ENCODE measurements at regions not wholly inside any gene's neighbourhood (a gene's known extent, or its start where the extent isn't known, plus 50 kb on each side); places are given as distances from the start of the nearest gene placed in this dataset.

DNA sequence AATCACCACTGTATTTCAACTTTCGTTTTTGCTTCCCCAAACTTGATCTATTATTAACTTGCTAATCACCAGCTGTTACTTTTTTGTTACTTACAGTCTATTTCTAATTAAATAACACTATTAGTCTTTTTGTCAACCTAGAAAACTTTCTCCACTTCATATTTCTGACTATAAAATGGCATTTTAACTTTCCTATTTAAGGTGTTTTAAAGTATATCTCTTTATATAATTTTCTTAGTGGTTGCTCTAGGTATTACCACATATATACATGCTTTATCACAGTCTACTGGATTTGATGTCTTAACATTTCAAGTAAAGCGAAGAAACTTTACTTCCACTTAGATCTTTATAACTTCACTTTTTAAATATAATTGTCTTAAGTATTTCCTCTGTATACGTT is 421.2 kb downstream of the DCAF12L2 start:
- Mint-ChIP-seq H3K9me3 (no peaks in the 10 kb centered on the region), H3K4me1 (no peaks in the 10 kb centered on the region), H3K27me3 (ENCODE audit: insufficient read depth, low read depth) (no peaks in the 10 kb centered on the region), H3K36me3 (no peaks in the 10 kb centered on the region), H3K27ac (no peak overlapping the region), H3K4me3 (no peak overlapping the region)
- Histone ChIP-seq H3K9ac (no peak overlapping the region), H3K4me1 (no peaks in the 10 kb centered on the region), H3K36me3 (no peaks in the 10 kb centered on the region), H3K27me3 (no peaks in the 10 kb centered on the region), H4K20me1 (ENCODE audit: low read depth) (no peaks in the 10 kb centered on the region), H3K4me2 (no peak overlapping the region), H3K27ac (no peak overlapping the region), H2AFZ (replicated peaks) (no peak overlapping the region), H3K9me3 (ENCODE audit: low read depth) (peaks cover 3% of the 10 kb centered on the region), H3F3A (ENCODE audit: low read depth) (no peaks in the 10 kb centered on the region), H3K4me3 (no peak overlapping the region), H3K79me2 (ENCODE audit: low read depth) (no peaks in the 10 kb centered on the region)
- no peak for DNase-seq (ENCODE audit: low spot score)
- no peak for TF ChIP-seq EZH2 (IDR thresholded peaks at IDR 0.05)
- TF ChIP-seq, protein P1, sequence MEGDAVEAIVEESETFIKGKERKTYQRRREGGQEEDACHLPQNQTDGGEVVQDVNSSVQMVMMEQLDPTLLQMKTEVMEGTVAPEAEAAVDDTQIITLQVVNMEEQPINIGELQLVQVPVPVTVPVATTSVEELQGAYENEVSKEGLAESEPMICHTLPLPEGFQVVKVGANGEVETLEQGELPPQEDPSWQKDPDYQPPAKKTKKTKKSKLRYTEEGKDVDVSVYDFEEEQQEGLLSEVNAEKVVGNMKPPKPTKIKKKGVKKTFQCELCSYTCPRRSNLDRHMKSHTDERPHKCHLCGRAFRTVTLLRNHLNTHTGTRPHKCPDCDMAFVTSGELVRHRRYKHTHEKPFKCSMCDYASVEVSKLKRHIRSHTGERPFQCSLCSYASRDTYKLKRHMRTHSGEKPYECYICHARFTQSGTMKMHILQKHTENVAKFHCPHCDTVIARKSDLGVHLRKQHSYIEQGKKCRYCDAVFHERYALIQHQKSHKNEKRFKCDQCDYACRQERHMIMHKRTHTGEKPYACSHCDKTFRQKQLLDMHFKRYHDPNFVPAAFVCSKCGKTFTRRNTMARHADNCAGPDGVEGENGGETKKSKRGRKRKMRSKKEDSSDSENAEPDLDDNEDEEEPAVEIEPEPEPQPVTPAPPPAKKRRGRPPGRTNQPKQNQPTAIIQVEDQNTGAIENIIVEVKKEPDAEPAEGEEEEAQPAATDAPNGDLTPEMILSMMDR (IDR thresholded peaks at IDR 0.05): no peak
- no peak for TF ChIP-seq EZH2phosphoT487 (IDR thresholded peaks at IDR 0.05)

DNA sequence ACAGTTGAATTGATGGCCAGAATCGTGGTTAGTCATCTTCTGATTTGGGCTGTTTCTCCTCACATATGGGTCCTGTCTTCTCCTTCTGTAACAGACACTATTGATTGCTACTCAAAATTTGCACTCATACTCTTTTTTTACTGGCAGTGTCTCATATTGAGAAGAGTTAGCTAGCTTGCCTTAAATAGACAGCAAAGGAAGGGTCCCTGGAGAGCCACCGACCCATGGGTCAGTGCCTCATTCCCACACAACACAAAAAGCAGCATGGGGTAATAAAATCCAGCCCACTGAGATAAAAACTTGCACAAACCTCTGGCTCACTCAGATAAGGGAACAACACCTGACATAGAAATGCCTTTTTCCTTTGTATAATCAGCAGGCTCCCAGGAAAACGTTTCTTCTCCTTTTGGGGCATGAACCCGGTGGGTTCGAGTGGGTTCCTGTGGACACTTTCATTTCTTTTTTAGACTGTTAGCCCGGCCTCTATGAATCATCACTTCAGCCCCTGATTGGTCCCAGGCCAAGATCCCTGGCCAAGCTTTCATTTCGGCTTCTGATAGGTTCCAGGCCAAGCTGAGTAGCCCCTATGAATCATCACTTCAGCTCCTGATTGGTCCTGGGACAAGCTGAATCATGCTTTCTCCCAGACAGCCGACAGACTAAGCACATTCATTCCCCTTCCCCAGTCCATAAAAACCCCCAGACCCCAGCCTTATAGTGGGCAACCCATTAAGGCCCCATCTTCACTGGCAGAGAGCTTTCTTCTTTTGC is 408.1 kb downstream of the DCAF12L2 start:
- H3K4me3 Mint-ChIP-seq: no peak overlapping the region
- Histone ChIP-seq H3K27ac (no peak overlapping the region), H3K9me3 (ENCODE audit: low read depth) (peaks cover 8% of the 10 kb centered on the region), H2AFZ (replicated peaks) (no peak overlapping the region), H3K4me1 (no peaks in the 10 kb centered on the region), H3K9ac (no peak overlapping the region), H3K36me3 (no peaks in the 10 kb centered on the region), H3K27me3 (no peaks in the 10 kb centered on the region), H3K79me2 (ENCODE audit: low read depth) (no peaks in the 10 kb centered on the region), H3K4me3 (no peak overlapping the region), H3K4me2 (no peak overlapping the region), H3F3A (ENCODE audit: low read depth) (no peaks in the 10 kb centered on the region), H4K20me1 (ENCODE audit: low read depth) (no peaks in the 10 kb centered on the region)
- H3K4me1 Mint-ChIP-seq: peaks cover 10% of the 10 kb centered on the region
- peak overlapping the region; percentile 39 for H3K27ac Mint-ChIP-seq
- TF ChIP-seq EZH2phosphoT487 (IDR thresholded peaks at IDR 0.05): no peak
- no peak for TF ChIP-seq EZH2 (IDR thresholded peaks at IDR 0.05)
- peaks cover 18% of the 10 kb centered on the region for H3K9me3 Mint-ChIP-seq
- no peak for DNase-seq (ENCODE audit: low spot score)
- no peaks in the 10 kb centered on the region for H3K36me3 Mint-ChIP-seq
- H3K27me3 Mint-ChIP-seq (ENCODE audit: insufficient read depth, low read depth): no peaks in the 10 kb centered on the region

DNA sequence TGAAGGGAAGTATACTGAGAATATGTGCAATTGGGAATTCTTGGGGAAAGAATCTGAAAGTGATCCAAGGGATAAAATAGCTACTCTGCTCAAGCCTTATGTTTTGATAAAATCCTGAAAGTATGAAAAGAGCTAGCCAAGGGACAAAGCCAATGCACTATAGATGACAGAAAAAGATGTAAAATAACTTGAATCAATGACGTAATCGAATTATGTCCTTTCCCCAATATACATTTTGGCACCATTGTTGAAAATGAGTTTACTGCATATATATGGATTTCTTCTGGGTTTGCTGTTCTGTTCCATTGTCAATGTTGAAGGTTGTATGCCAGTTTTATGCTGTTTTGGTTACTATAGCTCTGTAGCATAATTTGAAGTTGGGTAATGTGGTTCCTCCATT is 407.3 kb downstream of the DCAF12L2 start:
- Histone ChIP-seq H2AFZ (replicated peaks) (no peak overlapping the region), H3K9me3 (ENCODE audit: low read depth) (peaks cover 10% of the 10 kb centered on the region), H3F3A (ENCODE audit: low read depth) (no peaks in the 10 kb centered on the region), H4K20me1 (ENCODE audit: low read depth) (no peaks in the 10 kb centered on the region), H3K27me3 (no peaks in the 10 kb centered on the region), H3K4me1 (no peaks in the 10 kb centered on the region), H3K4me3 (no peak overlapping the region), H3K79me2 (ENCODE audit: low read depth) (no peaks in the 10 kb centered on the region), H3K27ac (no peak overlapping the region), H3K9ac (no peak overlapping the region), H3K4me2 (no peak overlapping the region), H3K36me3 (no peaks in the 10 kb centered on the region)
- DNase-seq (ENCODE audit: low spot score): no peak
- Mint-ChIP-seq H3K27ac (no peak overlapping the region), H3K4me1 (peaks cover 10% of the 10 kb centered on the region), H3K27me3 (ENCODE audit: insufficient read depth, low read depth) (no peaks in the 10 kb centered on the region), H3K36me3 (no peaks in the 10 kb centered on the region), H3K4me3 (no peak overlapping the region), H3K9me3 (peaks cover 20% of the 10 kb centered on the region)
- TF ChIP-seq, protein P1 (IDR thresholded peaks at IDR 0.05): no peak
- TF ChIP-seq EZH2 (IDR thresholded peaks at IDR 0.05) (no peak), EZH2phosphoT487 (IDR thresholded peaks at IDR 0.05) (no peak)

DNA sequence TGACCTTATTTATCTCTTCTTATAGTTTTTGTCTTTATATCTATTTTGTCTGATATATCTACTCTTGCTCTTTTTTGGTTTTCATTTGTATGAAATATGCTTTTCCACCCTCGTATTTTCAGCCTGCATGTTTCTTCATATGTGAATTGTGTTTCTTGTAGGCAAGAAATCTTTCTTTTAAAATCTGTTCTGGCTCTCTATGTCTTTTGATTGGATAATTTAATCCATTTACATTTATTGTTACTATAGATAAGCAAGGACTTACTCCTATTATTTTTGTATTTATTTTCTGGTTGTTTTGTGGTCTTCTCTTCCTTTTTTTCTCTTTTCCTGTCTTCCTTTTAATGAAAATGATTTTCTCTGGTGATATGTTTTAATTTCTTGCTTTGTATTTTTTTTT is 403.1 kb downstream of the DCAF12L2 start:
- no peak overlapping the region for H3K9ac ChIP-seq
- H3K27ac ChIP-seq: no peak overlapping the region
- no peak overlapping the region for H3K4me2 ChIP-seq
- Mint-ChIP-seq H3K9me3 (peaks cover 30% of the 10 kb centered on the region), H3K36me3 (no peaks in the 10 kb centered on the region), H3K27me3 (ENCODE audit: insufficient read depth, low read depth) (no peaks in the 10 kb centered on the region), H3K27ac (no peak overlapping the region), H3K4me3 (no peak overlapping the region), H3K4me1 (peaks cover 7% of the 10 kb centered on the region)
- H2AFZ ChIP-seq (replicated peaks): no peak overlapping the region
- H3K36me3 ChIP-seq: no peaks in the 10 kb centered on the region
- H4K20me1 ChIP-seq (ENCODE audit: low read depth): no peaks in the 10 kb centered on the region
- no peaks in the 10 kb centered on the region for H3F3A ChIP-seq (ENCODE audit: low read depth)
- DNase-seq (ENCODE audit: low spot score): no peak
- H3K79me2 ChIP-seq (ENCODE audit: low read depth): no peaks in the 10 kb centered on the region
- TF ChIP-seq EZH2 (IDR thresholded peaks at IDR 0.05) (no peak), EZH2phosphoT487 (IDR thresholded peaks at IDR 0.05) (no peak)
- TF ChIP-seq, protein P1 (IDR thresholded peaks at IDR 0.05): no peak
- peaks cover 7% of the 10 kb centered on the region for H3K9me3 ChIP-seq (ENCODE audit: low read depth)
- H3K4me3 ChIP-seq: no peak overlapping the region
- H3K4me1 ChIP-seq: no peaks in the 10 kb centered on the region
- H3K27me3 ChIP-seq: no peaks in the 10 kb centered on the region

Data from neural progenitor cell (in vitro differentiated cells).